GM10266 (cell line): ENCODE measurements at regions not wholly inside any gene's neighbourhood (a gene's known extent, or its start where the extent isn't known, plus 50 kb on each side); places are given as distances from the start of the nearest gene placed in this dataset.

Experiments
- DNase-seq: peaks from one replicate; pipeline ENCODE4 v3.0.0; 2012; ENCODE audit errors: extremely low spot score
- CTCF ChIP-seq: IDR thresholded peaks from 2 replicates; pipeline ENCODE4 v1.5.1; 2012; ENCODE audit warnings: mild to moderate bottlenecking, low read depth; ENCODE audit not compliant: control insufficient read depth, insufficient read depth; ENCODE audit errors: missing control alignments

GRCh38 chr2:8073916-8074315 lies 607.9 kb upstream of the ID2 start:
- no peak for DNase-seq
- no peak for TF ChIP-seq CTCF

- no peak for DNase-seq
- TF ChIP-seq CTCF: no peak
Measured at GRCh38 chr2:8076448-8077342, 605.2 kb upstream of the ID2 start.

- no peak for DNase-seq
- TF ChIP-seq CTCF: no peak
Measured at GRCh38 chr2:8078705-8079104, 603.2 kb upstream of the ID2 start.

GRCh38 chr2:8080063-8080462 lies 601.8 kb upstream of the ID2 start:
- no peak for DNase-seq
- TF ChIP-seq CTCF: no peak

GRCh38 chr2:8081130-8081529 lies 600.7 kb upstream of the ID2 start:
- no peak for DNase-seq
- no peak for TF ChIP-seq CTCF

GRCh38 chr2:8082840-8083239 lies 599.0 kb upstream of the ID2 start:
- no peak for DNase-seq
- TF ChIP-seq CTCF: no peak

GRCh38 chr2:8086357-8086756 lies 595.5 kb upstream of the ID2 start:
- no peak for TF ChIP-seq CTCF
- DNase-seq: no peak
